ENCODE measurements at regions not wholly inside any gene's neighbourhood (a gene's known extent, or its start where the extent isn't known, plus 50 kb on each side); places are given as distances from the start of the nearest gene placed in this dataset.

DNA sequence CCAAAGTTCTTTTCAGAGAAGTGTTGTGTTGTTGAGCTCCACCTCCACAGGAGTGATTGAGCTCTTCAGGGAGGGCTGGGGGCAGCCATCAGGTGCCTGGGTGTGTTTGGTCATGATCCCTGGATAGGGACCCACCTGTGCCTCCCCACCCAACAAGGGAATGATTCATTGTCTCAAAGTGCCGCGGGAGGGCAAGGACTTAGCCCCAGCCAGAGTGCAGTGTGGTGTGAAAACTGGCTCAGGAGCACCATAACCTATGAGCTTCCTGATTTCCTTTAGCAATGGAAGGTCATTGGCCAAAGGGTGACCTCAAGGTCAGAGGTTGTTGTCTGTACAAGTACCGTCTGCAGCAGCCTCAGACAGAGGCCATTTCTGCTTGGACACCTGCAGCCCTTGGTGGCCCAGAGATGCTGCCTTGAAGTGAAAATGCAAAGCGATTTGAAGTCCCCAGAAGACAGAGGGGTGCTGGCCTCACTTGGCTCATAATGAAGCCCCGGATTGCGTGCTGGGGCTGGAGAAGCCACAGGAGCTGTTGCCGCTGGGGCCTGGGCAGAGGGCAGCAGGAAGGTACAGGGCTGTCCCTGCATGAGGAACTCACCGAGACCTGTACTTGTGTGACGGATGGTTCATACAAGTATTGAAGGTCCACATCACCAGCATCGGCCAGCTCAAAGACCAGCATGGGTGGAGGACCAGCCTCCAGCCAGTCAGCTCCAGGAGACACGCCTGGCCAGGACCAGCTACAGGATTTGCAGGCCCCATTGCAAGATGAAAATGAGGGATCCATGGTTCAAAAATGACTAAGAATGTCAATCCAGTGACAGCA lies 100.6 kb upstream of the DUSP22 start:
- in situ Hi-C loops (cut with MboI; ENCODE audit: low sequenced_read_pairs, unreplicated experiment), result no loop called here
- DNase-seq (ENCODE audit: low spot score), result no peak
- TF ChIP-seq, protein P1, sequence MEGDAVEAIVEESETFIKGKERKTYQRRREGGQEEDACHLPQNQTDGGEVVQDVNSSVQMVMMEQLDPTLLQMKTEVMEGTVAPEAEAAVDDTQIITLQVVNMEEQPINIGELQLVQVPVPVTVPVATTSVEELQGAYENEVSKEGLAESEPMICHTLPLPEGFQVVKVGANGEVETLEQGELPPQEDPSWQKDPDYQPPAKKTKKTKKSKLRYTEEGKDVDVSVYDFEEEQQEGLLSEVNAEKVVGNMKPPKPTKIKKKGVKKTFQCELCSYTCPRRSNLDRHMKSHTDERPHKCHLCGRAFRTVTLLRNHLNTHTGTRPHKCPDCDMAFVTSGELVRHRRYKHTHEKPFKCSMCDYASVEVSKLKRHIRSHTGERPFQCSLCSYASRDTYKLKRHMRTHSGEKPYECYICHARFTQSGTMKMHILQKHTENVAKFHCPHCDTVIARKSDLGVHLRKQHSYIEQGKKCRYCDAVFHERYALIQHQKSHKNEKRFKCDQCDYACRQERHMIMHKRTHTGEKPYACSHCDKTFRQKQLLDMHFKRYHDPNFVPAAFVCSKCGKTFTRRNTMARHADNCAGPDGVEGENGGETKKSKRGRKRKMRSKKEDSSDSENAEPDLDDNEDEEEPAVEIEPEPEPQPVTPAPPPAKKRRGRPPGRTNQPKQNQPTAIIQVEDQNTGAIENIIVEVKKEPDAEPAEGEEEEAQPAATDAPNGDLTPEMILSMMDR (IDR thresholded peaks at IDR 0.05; ENCODE audit: borderline replicate concordance, control extremely low read depth, extremely low read depth, insufficient read depth, missing control alignments), result no peak

DNA sequence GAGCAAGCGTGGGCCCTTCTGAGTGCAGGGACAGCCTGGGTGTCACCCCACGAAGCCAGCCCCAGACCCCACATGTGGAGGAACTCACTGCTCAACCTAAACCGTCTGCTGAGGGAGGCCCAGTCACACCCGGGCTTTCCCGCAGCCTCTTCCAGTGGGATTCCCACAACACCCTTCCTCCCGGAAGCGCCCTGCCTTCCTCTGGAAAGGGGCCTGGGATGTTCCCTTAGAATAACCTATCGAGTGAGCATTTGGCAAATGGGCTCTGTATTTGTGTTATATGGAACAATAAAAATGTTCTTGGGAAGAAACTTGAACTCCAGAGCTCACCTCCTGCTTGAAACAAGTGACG lies 100.0 kb upstream of the DUSP22 start:
- in situ Hi-C loops (cut with MboI; ENCODE audit: low sequenced_read_pairs, unreplicated experiment), result no loop called here
- DNase-seq (ENCODE audit: low spot score), result no peak

DNA sequence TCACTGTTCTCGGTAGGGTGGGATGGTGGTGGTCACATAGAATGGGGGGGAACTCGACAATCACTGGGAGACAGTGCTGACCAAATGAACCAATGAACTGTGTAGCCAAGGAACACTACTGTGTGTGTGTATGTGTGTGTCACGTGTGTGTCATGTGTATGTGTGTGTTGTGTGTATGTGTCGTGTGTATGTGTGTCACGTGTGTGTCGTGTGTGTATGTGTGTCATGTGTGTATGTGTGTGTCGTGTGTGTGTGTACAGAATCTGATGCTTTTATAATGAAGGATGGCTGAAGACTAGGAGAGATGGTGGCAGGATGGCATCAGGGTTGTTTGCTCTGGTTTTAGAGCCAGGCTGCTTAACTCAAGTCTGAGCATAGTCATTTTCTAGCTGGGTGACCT lies 99.1 kb upstream of the DUSP22 start:
- TF ChIP-seq, protein P1 (IDR thresholded peaks at IDR 0.05; ENCODE audit: borderline replicate concordance, control extremely low read depth, extremely low read depth, insufficient read depth, missing control alignments), result no peak
- in situ Hi-C loops (cut with MboI; ENCODE audit: low sequenced_read_pairs, unreplicated experiment), result no loop called here

More for the DNA sequence above, 100.0 kb upstream of the DUSP22 start:
- TF ChIP-seq, protein P1 (IDR thresholded peaks at IDR 0.05; ENCODE audit: borderline replicate concordance, control extremely low read depth, extremely low read depth, insufficient read depth, missing control alignments), result no peak

DNA sequence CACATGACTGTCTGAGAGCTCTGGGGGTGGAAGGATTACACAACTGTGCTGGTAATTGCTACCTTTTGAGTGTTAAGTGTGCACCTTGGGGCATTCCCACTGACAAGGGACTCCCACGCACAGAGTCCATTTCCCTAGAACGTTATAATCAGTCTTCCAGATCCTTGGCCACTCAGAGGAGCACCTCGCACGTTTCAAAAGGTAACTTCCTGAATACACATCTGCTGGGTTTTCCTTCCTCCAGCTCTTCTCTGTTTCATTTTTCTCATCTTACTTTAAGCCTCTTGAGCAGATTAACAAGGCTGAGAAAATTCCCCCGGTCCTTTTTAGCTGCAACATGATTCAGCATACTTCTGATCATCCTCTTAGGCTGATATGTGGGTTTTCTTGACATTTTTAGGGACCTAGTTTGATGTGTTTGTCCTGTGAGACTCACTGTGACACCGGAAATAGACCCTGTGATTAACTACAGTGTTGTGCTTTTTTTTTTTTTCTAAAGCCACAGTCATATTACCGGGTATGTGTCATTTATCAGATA lies 98.4 kb upstream of the DUSP22 start:
- DNase-seq (ENCODE audit: low spot score), result peak; percentile 63
- in situ Hi-C loops (cut with MboI; ENCODE audit: low sequenced_read_pairs, unreplicated experiment), result no loop called here
- TF ChIP-seq, protein P1 (IDR thresholded peaks at IDR 0.05; ENCODE audit: borderline replicate concordance, control extremely low read depth, extremely low read depth, insufficient read depth, missing control alignments), result no peak

More for the DNA sequence above, 99.1 kb upstream of the DUSP22 start:
- DNase-seq (ENCODE audit: low spot score), result no peak

DNA sequence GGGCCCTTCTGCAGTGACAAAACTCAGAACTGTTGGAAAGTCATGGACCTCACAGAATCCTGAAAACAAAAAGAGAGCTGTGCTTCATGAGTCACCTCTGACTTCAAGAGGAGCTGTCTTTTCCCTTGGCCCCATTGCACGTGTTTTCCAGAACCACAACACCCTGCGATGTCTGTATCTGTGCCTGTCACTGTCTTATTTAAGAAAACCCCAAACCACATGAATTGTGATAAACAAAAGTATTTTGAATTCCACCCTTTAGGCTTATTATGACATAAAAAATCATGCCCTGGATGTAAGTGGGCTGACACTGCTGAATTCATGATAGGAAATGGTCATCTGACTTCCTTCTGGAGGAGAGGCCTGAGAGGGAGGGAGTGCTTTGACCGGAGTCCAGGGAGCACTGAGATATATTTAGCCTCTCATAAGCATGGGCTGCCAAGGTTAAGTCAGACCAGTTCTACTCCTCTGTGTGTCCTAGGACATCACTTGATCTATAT lies 96.4 kb upstream of the DUSP22 start:
- TF ChIP-seq, protein P1 (IDR thresholded peaks at IDR 0.05; ENCODE audit: borderline replicate concordance, control extremely low read depth, extremely low read depth, insufficient read depth, missing control alignments), result no peak
- in situ Hi-C loops (cut with MboI; ENCODE audit: low sequenced_read_pairs, unreplicated experiment), result no loop called here
- DNase-seq (ENCODE audit: low spot score), result no peak

DNA sequence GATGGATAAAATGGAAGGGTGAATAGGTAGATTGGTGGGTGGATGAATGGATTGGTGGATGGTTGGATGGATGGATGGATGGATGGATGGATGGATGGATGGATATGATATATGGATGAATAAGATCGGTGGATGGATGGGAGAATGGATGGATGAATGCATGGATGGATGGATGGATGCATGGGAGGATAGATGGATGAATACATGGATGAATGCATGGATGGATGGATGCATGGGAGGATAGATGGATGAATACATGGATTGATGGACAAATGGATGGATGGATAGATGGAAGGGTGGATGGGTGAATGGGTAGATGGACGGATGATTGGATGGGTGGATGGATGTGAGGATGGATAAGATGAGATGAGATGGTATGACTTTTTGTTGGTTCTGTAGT lies 95.7 kb upstream of the DUSP22 start:
- in situ Hi-C loops (cut with MboI; ENCODE audit: low sequenced_read_pairs, unreplicated experiment), result no loop called here
- TF ChIP-seq, protein P1 (IDR thresholded peaks at IDR 0.05; ENCODE audit: borderline replicate concordance, control extremely low read depth, extremely low read depth, insufficient read depth, missing control alignments), result no peak
- DNase-seq (ENCODE audit: low spot score), result no peak

Data from GM13976 (cell line).